KBM-7 (cell line): ENCODE measurements at regions not wholly inside any gene's neighbourhood (a gene's known extent, or its start where the extent isn't known, plus 50 kb on each side); places are given as distances from the start of the nearest gene placed in this dataset.

Source experiments
- DNase-seq: peaks from one replicate; pipeline ENCODE4 v3.0.0-alpha.2; 2015
- in situ Hi-C: fragments of 300-500 bp; cut with MboI; formaldehyde crosslinking; loops from 2 replicates; pipeline ENCODE4 v1.14.3; 2020; ENCODE audit warnings: low sequenced_read_pairs, low pct_unique_long_range_greater_than_20kb, mixed read lengths

GRCh38 chr18:54762386-54762785 lies 65.9 kb upstream of the RAB27B start:
- DNase-seq, result no peak
- in situ Hi-C loops, result no loop called here

- DNase-seq, result no peak
- in situ Hi-C loops, result no loop called here
Measured at GRCh38 chr18:54764786-54765185, 63.5 kb upstream of the RAB27B start.

GRCh38 chr18:54765636-54766375 lies 62.5 kb upstream of the RAB27B start:
- in situ Hi-C loops, result no loop called here
- DNase-seq, result no peak

DNA sequence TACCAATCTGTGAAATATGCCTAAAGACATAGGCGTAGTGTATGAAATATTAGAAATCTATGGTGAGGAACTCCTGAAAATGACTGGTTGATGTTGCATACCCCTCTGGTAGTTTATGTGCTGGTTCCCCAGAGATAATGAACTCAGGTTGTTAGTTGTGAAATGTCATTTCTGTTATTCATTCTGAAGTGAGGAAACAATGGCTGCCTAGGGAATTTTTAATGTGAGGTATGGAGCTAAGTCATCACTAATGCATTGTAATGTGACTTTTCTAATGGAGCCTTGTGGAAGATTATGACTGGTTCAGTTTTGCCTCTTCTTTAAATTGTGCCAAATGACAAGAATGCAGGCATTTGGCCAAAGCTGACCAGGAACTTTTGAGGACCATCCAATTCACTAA lies 61.6 kb upstream of the RAB27B start:
- no peak for DNase-seq
- in situ Hi-C loops, result no loop called here

GRCh38 chr18:54767098-54767497 lies 61.2 kb upstream of the RAB27B start:
- no peak for DNase-seq
- in situ Hi-C loops, result no loop called here

- DNase-seq, result no peak
- in situ Hi-C loops, result no loop called here
Measured at GRCh38 chr18:54769526-54770464, 58.5 kb upstream of the RAB27B start.

DNA sequence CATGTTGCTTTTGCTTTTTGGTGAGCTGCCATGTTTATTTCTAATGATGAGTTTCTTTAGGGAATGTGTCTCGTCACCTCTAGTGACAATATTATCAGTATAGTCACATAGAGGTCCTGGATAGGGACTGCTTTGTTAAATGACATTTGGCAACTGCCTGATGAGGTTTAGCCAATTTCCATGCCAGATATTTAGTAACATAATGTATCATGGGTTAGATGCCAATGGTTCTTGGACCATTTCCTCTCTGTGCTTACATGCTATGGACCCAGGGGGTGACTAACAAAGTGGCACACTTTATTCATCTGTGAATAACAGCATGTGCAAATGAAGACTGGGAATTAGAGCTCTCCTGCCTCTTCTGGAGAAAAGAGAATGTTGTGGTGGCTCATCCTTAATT lies 56.2 kb upstream of the RAB27B start:
- DNase-seq, result no peak
- in situ Hi-C loops, result no loop called here

- in situ Hi-C loops, result no loop called here
- DNase-seq, result no peak
Measured at GRCh38 chr18:54774423-54774822, 53.9 kb upstream of the RAB27B start.

DNA sequence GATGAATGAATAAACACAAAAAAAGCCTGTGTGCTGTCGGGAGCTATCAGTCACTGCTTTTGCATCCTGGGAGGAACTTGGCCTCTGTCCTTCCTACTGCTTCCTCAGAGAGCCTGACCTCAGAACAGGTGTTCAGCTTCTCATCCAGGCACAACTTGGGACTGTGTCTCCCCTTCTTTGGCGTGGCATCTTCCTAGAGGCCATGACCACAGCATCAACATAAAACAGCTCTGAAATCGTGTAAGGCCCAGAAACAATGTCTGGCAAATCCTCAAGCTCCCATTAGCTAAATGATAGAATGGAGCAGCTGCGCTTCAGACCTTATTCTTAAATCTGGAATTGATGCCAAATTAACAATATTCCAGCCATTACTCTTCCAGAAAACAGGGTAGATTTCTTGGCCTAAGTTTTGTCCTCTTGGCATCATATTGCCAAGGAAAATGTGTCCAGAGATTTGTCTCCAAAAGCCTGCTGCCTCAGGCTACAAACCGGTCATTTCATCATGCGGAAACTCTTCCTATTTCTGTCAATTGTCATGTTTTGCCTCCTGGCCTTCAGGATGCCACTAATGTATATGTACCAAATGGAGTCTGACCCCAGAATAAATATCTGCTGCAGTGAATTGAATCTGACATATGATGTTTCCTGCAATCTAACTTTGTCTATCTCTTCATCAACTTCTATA lies 53.2 kb upstream of the RAB27B start:
- in situ Hi-C loops, result no loop called here
- DNase-seq, result no peak

GRCh38 chr18:54775686-54776085 lies 52.6 kb upstream of the RAB27B start:
- in situ Hi-C loops, result no loop called here
- no peak for DNase-seq

DNA sequence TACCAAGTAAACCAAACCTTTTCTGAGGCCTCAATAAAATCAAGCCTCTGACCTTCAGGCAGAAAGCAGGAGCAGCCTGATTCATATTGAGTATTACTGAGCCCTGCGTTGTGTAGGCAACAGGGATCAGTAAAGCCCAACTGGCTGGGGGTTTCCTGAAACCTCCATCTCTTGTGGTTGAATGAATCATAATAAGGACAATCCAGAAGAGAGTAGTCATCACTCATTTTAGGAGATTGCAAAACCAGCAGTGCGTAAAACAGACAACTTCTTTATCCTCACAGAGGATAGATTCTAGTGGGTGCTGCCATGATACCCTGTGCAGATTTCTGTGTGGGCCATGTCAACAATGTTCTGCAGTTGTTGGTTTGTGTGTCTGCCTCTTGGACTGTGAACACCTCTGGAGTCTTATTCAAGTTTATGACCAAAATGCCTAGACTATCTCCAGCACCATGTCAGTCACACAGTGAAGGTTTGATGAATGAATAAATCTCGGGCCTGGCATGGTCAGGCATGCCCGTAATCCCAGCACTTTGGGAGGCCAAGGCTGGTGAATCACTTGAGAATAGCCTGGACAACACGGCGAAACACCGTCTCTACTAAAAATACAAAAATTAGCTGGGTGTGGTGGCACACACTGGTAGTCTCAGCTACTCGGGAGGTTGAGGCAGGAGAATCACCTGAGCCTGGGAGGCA lies 51.8 kb upstream of the RAB27B start:
- peak; percentile 28 for DNase-seq
- in situ Hi-C loops, result no loop called here

DNA sequence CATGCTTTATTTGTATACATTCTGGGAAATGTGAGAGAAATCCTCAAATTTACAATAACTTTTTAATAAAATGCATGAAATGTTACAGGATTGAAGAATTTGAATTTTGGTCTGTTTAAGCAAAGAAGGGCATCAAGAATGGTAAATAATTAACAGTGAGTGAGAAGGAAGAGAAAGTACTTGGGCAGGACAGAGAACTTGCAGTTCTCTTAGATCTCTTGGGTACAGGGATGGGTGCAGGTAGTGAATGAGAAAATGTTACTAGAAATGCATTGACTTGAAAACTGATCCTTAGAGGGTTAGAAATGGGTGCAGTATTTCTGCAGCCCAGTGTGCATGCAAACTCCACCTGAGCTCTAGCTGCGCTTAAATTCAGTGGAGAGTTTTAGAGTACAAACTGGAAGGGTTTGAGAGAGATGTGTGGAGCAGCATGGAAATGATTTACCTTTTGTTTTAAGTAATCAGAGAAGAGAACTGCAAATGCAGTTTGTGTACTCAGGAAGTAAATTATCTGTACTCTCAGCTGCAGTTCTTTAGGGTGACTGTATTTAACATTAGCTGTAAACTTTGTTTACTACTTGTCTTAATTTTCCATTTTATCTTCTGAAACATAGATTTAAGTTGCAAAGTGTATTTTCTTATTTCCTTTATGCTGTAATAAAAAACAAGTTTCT lies 51.0 kb upstream of the RAB27B start:
- in situ Hi-C loops, result no loop called here
- DNase-seq, result no peak

- in situ Hi-C loops, result no loop called here
- DNase-seq, result no peak
Measured at GRCh38 chr18:54777989-54778388, 50.3 kb upstream of the RAB27B start.
